Osteocyte (in vitro differentiated cells): ENCODE measurements at regions not wholly inside any gene's neighbourhood (a gene's known extent, or its start where the extent isn't known, plus 50 kb on each side); places are given as distances from the start of the nearest gene placed in this dataset.

Source experiments
- DNase-seq: peaks from one replicate; pipeline ENCODE4 v3.0.0; 2021; ENCODE audit warnings: mixed read lengths; ENCODE audit not compliant: unreplicated experiment; ENCODE audit errors: extremely low spot score
- H3K27ac Mint-ChIP-seq: one replicate; pipeline ENCODE4 v1.8.0; 2021; ENCODE audit warnings: mild to moderate bottlenecking, mixed read lengths; ENCODE audit not compliant: unreplicated experiment
- H3K27me3 Mint-ChIP-seq: one replicate; pipeline ENCODE4 v1.8.0; 2021; ENCODE audit warnings: mixed read lengths; ENCODE audit not compliant: unreplicated experiment
- H3K36me3 Mint-ChIP-seq: one replicate; pipeline ENCODE4 v1.8.0; 2021; ENCODE audit warnings: mixed read lengths; ENCODE audit not compliant: unreplicated experiment
- H3K4me1 Mint-ChIP-seq: one replicate; pipeline ENCODE4 v1.8.0; 2021; ENCODE audit warnings: mixed read lengths; ENCODE audit not compliant: unreplicated experiment
- H3K4me3 Mint-ChIP-seq: one replicate; pipeline ENCODE4 v1.8.0; 2021; ENCODE audit warnings: mild to moderate bottlenecking, moderate library complexity, mixed read lengths; ENCODE audit not compliant: unreplicated experiment
- H3K9me3 Mint-ChIP-seq: one replicate; pipeline ENCODE4 v1.8.0; 2021; ENCODE audit warnings: mixed read lengths; ENCODE audit not compliant: unreplicated experiment
- CTCF ChIP-seq: fragments of 200-600 bp; sonication (generic); IDR thresholded peaks from 2 replicates; pipeline ENCODE4 v1.5.0; 2021; ENCODE audit warnings: antibody characterized with exemption, mild to moderate bottlenecking, moderate library complexity

GRCh38 chr14:49479432-49479831 is 106.7 kb downstream of the RPS29 start:
- no peak overlapping the region for H3K4me3 Mint-ChIP-seq
- no peak overlapping the region for H3K27ac Mint-ChIP-seq
- H3K9me3 Mint-ChIP-seq: no peaks in the 10 kb centered on the region
- DNase-seq: no peak
- no peak for TF ChIP-seq CTCF
- H3K36me3 Mint-ChIP-seq: no peaks in the 10 kb centered on the region
- no peaks in the 10 kb centered on the region for H3K4me1 Mint-ChIP-seq
- peaks cover 60% of the 10 kb centered on the region for H3K27me3 Mint-ChIP-seq

- no peak for TF ChIP-seq CTCF
- Mint-ChIP-seq H3K27me3 (peaks cover 54% of the 10 kb centered on the region), H3K4me3 (no peak overlapping the region)
Measured at GRCh38 chr14:49478784-49479183, 107.4 kb downstream of the RPS29 start.

GRCh38 chr14:49467091-49467490 is 119.1 kb downstream of the RPS29 start:
- no peaks in the 10 kb centered on the region for H3K36me3 Mint-ChIP-seq
- peaks cover 9% of the 10 kb centered on the region for H3K9me3 Mint-ChIP-seq
- H3K27me3 Mint-ChIP-seq: peaks cover 43% of the 10 kb centered on the region
- DNase-seq: no peak
- no peaks in the 10 kb centered on the region for H3K4me1 Mint-ChIP-seq
- no peak overlapping the region for H3K27ac Mint-ChIP-seq
- TF ChIP-seq CTCF: no peak
- no peak overlapping the region for H3K4me3 Mint-ChIP-seq

More at GRCh38 chr14:49478784-49479183, 107.4 kb downstream of the RPS29 start:
- Mint-ChIP-seq H3K4me1 (no peaks in the 10 kb centered on the region), H3K36me3 (no peaks in the 10 kb centered on the region), H3K27ac (no peak overlapping the region), H3K9me3 (no peaks in the 10 kb centered on the region)
- no peak for DNase-seq

GRCh38 chr14:49464885-49465284 is 121.3 kb downstream of the RPS29 start:
- Mint-ChIP-seq H3K27ac (no peak overlapping the region), H3K4me1 (no peaks in the 10 kb centered on the region), H3K4me3 (no peak overlapping the region), H3K27me3 (peaks cover 53% of the 10 kb centered on the region), H3K9me3 (peaks cover 9% of the 10 kb centered on the region), H3K36me3 (no peaks in the 10 kb centered on the region)
- peak; percentile 32 for TF ChIP-seq CTCF
- no peak for DNase-seq

- H3K27me3 Mint-ChIP-seq: peaks cover 66% of the 10 kb centered on the region
- no peak overlapping the region for H3K4me3 Mint-ChIP-seq
- no peak overlapping the region for H3K27ac Mint-ChIP-seq
Measured at GRCh38 chr14:49463146-49463545, 123.0 kb downstream of the RPS29 start.

More at GRCh38 chr14:49463146-49463545, 123.0 kb downstream of the RPS29 start:
- no peak for DNase-seq
- no peak for TF ChIP-seq CTCF
- no peaks in the 10 kb centered on the region for H3K36me3 Mint-ChIP-seq
- H3K9me3 Mint-ChIP-seq: no peaks in the 10 kb centered on the region
- no peaks in the 10 kb centered on the region for H3K4me1 Mint-ChIP-seq
